IMR-90 (cell line): ENCODE measurements at regions not wholly inside any gene's neighbourhood (a gene's known extent, or its start where the extent isn't known, plus 50 kb on each side); places are given as distances from the start of the nearest gene placed in this dataset.

Experiments used
- ATAC-seq: fragments of 200-7000 bp; cut with Tn5 transposase; 2 replicates; pipeline ENCODE4 v1.9.1; 2020; ENCODE audit warnings: low read depth, mild to moderate bottlenecking, moderate library complexity
- BruUV-seq: library from RNA; stranded (reverse); fragments of 400-500 nt; replicated peaks from 2 replicates; lab custom pipeline; 2021; lab: Mats Ljungman, UMichigan
- CTCF ChIA-PET: fragments of 300-600 bp; formaldehyde crosslinking; extraction: SDS; loops from one replicate; lab custom pipeline; 2021; ENCODE audit warnings: antibody characterized with exemption; lab: Yijun Ruan, JAX
- POLR2A ChIA-PET: fragments of 300-600 bp; sonication (Branson Sonifier 250); formaldehyde crosslinking; loops from one replicate; lab custom pipeline; 2022; ENCODE audit warnings: antibody characterized with exemption; ENCODE audit not compliant: unreplicated experiment; lab: Charles Lee
- DNase-seq: peaks from one replicate; pipeline ENCODE4 v3.0.0; 2013
- H2AFZ ChIP-seq: replicated peaks from 2 replicates; pipeline ENCODE3; 2013; ENCODE audit warnings: low read length, mild to moderate bottlenecking; ENCODE audit not compliant: poor library complexity
- H2AK5ac ChIP-seq: 2 replicates; pipeline ENCODE4 v1.6.1; 2013; ENCODE audit warnings: low read depth, low read length, inconsistent platforms
- H2AK9ac ChIP-seq: replicated peaks from 2 replicates; pipeline ENCODE3; 2013; ENCODE audit warnings: mild to moderate bottlenecking, low read depth, low read length, moderate library complexity; ENCODE audit not compliant: poor library complexity
- H2BK120ac ChIP-seq: 2 replicates; pipeline ENCODE4 v1.6.1; 2013; ENCODE audit warnings: low read depth, low read length, inconsistent platforms
- H2BK15ac ChIP-seq: 3 replicates; pipeline ENCODE4 v1.6.1; 2013; ENCODE audit warnings: low read depth, low read length, inconsistent platforms
- H2BK20ac ChIP-seq: 2 replicates; pipeline ENCODE4 v1.6.1; 2013; ENCODE audit warnings: low read depth, mild to moderate bottlenecking, inconsistent platforms, low read length, moderate library complexity
- H2BK5ac ChIP-seq: 2 replicates; pipeline ENCODE4 v1.6.1; 2013; ENCODE audit warnings: mild to moderate bottlenecking, low read depth, low read length, inconsistent platforms; ENCODE audit not compliant: poor library complexity, severe bottlenecking
- H3K14ac ChIP-seq: replicated peaks from 2 replicates; pipeline ENCODE4 v1.6.1; 2013; ENCODE audit warnings: low read depth, low read length, inconsistent platforms
- H3K18ac ChIP-seq: 2 replicates; pipeline ENCODE4 v1.6.1; 2013; ENCODE audit warnings: low read depth, low read length, control low read depth
- H3K23ac ChIP-seq: 2 replicates; pipeline ENCODE4 v1.6.1; 2013; ENCODE audit warnings: low read depth, low read length, inconsistent platforms
- H3K27ac ChIP-seq: 2 replicates; pipeline ENCODE4 v1.5.1; 2013; ENCODE audit warnings: mild to moderate bottlenecking, control low read depth, low read length; ENCODE audit not compliant: insufficient read depth
- H3K27me3 ChIP-seq: 2 replicates; pipeline ENCODE4 v1.6.1; 2013; ENCODE audit warnings: low read length; ENCODE audit not compliant: control insufficient read depth, insufficient read depth
- H3K36me3 ChIP-seq: 2 replicates; pipeline ENCODE4 v1.6.1; 2013; ENCODE audit warnings: low read length, mixed read lengths; ENCODE audit not compliant: control insufficient read depth, insufficient read depth
- H3K4ac ChIP-seq: 2 replicates; pipeline ENCODE4 v1.6.1; 2013; ENCODE audit warnings: low read depth, low read length, inconsistent platforms
- H3K4me1 ChIP-seq: 2 replicates; pipeline ENCODE4 v1.6.1; 2013; ENCODE audit warnings: low read length, mixed read lengths; ENCODE audit not compliant: control insufficient read depth, insufficient read depth
- H3K4me2 ChIP-seq: 2 replicates; pipeline ENCODE4 v1.6.1; 2013; ENCODE audit warnings: low read depth, mild to moderate bottlenecking, control low read depth, low read length, moderate library complexity
- H3K4me3 ChIP-seq: 2 replicates; pipeline ENCODE4 v1.5.1; 2013; ENCODE audit warnings: low read depth, mild to moderate bottlenecking, control low read depth, low read length, moderate library complexity; ENCODE audit not compliant: insufficient read depth
- H3K56ac ChIP-seq: 2 replicates; pipeline ENCODE4 v1.6.1; 2013; ENCODE audit warnings: low read length, inconsistent platforms; ENCODE audit not compliant: insufficient read depth; ENCODE audit errors: extremely low read depth
- H3K79me1 ChIP-seq, 2 experiments: 2 replicates each; pipeline ENCODE4 v1.6.1; 2013; ENCODE audit warnings: low read length in 2 of 2, inconsistent platforms in 1 of 2, low read depth in 1 of 2
- H3K9ac ChIP-seq: 2 replicates; pipeline ENCODE4 v1.6.1; 2013; ENCODE audit warnings: low read depth, low read length, control low read depth
- H3K9me1 ChIP-seq: 2 replicates; pipeline ENCODE4 v1.6.1; 2013; ENCODE audit warnings: low read length, inconsistent platforms; ENCODE audit not compliant: insufficient read depth
- H3K9me3 ChIP-seq: 2 replicates; pipeline ENCODE4 v1.6.1; 2013; ENCODE audit warnings: low read length; ENCODE audit not compliant: control insufficient read depth, insufficient read depth
- H4K20me1 ChIP-seq: 2 replicates; pipeline ENCODE4 v1.6.1; 2013; ENCODE audit warnings: low read length, inconsistent platforms; ENCODE audit not compliant: insufficient read depth
- H4K5ac ChIP-seq: 2 replicates; pipeline ENCODE4 v1.6.1; 2013; ENCODE audit warnings: mild to moderate bottlenecking, low read depth, low read length, control low read depth
- H4K8ac ChIP-seq, 2 experiments: 2 replicates each; pipeline ENCODE4 v1.6.1; 2013; ENCODE audit warnings: low read depth in 2 of 2, low read length in 2 of 2, control low read depth in 1 of 2, inconsistent platforms in 1 of 2
- H4K91ac ChIP-seq: 2 replicates; pipeline ENCODE4 v1.6.1; 2013; ENCODE audit warnings: low read depth, low read length, inconsistent platforms; ENCODE audit not compliant: insufficient read depth
- BHLHE40 ChIP-seq: fragments of 150-350 bp; IDR thresholded peaks from 2 replicates; pipeline ENCODE4 v1.6.1; 2016; ENCODE audit warnings: mild to moderate bottlenecking, low read depth, low read length
- FOS ChIP-seq: fragments of 150-350 bp; IDR thresholded peaks from 2 replicates; pipeline ENCODE4 v1.6.1; 2016; ENCODE audit warnings: low read depth, low read length
- MAZ ChIP-seq: IDR thresholded peaks from 2 replicates; pipeline ENCODE4 v1.6.1; 2012; ENCODE audit warnings: low read depth, mild to moderate bottlenecking, low read length, improper control_type of control experiment, moderate library complexity, borderline replicate concordance
- MXI1 ChIP-seq: IDR thresholded peaks from 2 replicates; pipeline ENCODE4 v1.6.1; 2012; ENCODE audit warnings: low read depth, mild to moderate bottlenecking, low read length, moderate library complexity, borderline replicate concordance
- NFE2L2 ChIP-seq: fragments of 150-350 bp; IDR thresholded peaks from 2 replicates; pipeline ENCODE4 v1.6.1; 2016; ENCODE audit warnings: low read depth, mild to moderate bottlenecking, low read length
- RFX5 ChIP-seq: IDR thresholded peaks from 2 replicates; pipeline ENCODE4 v1.8.0; 2012; ENCODE audit warnings: low read depth, mild to moderate bottlenecking, low read length, moderate library complexity
- SMC3 ChIP-seq: fragments of 150-350 bp; IDR thresholded peaks from 2 replicates; pipeline ENCODE4 v1.6.1; 2016; ENCODE audit warnings: low read depth, mild to moderate bottlenecking, antibody characterized with exemption, low read length, moderate library complexity
- WGBS, 2 experiments: methylation state at CpG; one replicate each; pipeline versions ENCODE4 v1.1.5 to v1.1.7; 2013; ENCODE audit warnings: missing lambda C conversion rate in 2 of 2; ENCODE audit not compliant: insufficient read length in 1 of 2; ENCODE audit errors: extremely low coverage in 2 of 2; 5-methylcytosine and 5-hydroxymethylcytosine counted together
- dilution Hi-C: fragments of 300-500 bp; cut with HindIII; formaldehyde crosslinking; loops from one replicate; pipeline ENCODE4 v1.14.3; 2018; ENCODE audit warnings: low sequenced_read_pairs; ENCODE audit not compliant: unreplicated experiment
- in situ Hi-C: fragments of 300-500 bp; cut with MboI; formaldehyde crosslinking; loops from 3 replicates; pipeline ENCODE4 v1.14.3; 2019; ENCODE audit warnings: low sequenced_read_pairs, inconsistent platforms, mixed read lengths
- intact Hi-C: fragments of 100-400 bp; cut with micrococcal nuclease; formaldehyde crosslinking; loops from 2 replicates; pipeline ENCODE4 v1.10.0; 2022
- TF ChIP-seq, protein P1 (sequence below): fragments of 150-350 bp; IDR thresholded peaks from 2 replicates; pipeline ENCODE4 v1.6.1; 2017; ENCODE audit warnings: mild to moderate bottlenecking, antibody characterized with exemption, low read length, low read depth
- TF ChIP-seq, protein P2 (sequence below): fragments of 150-350 bp; IDR thresholded peaks from 2 replicates; pipeline ENCODE4 v1.6.1; 2016; ENCODE audit warnings: low read depth, mild to moderate bottlenecking, low read length, moderate library complexity, borderline replicate concordance

DNA sequence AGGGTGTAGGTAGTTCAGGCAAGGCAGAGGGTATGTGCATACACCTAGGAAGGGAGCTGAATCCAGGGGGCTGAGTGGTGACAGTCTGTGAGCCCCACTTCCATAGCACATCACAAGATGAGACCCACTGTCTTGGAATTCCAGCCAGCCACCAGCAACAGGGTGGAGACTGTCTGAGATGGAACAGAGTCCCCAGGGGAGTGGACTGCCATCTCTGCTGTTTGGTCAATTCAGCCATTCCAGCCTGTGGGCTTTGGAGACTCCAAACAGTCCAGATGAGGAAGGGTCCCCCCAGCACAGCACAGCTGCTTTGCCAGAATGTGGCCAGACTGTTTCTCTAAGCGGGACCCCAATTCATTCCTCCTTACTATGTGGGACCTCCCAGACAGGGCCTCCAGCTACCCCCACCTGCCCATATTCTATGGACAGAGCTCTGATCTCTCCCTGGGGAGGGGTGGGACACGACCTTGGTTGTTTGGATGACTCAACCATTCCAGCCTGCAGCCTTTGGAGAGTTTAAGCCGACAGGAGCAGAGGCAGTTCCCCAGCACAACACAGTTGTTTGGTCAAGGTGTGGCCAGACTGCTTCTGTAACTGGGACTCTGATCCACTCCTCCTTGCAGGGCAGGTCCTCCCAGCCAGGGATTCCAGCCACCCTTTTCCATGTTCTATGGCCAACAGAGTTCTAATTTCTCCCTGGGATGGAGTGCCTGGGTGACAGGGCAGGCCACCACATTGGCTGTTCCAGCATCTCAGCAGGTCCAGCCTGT, 178.0 kb downstream of the RND3 start:
- H3K18ac ChIP-seq = no peak overlapping the region
- H3K27me3 ChIP-seq = no peaks in the 10 kb centered on the region
- peaks cover 4% of the 10 kb centered on the region; the same call in 1 of the 2 replicates for H3K4me1 ChIP-seq
- H3K79me1 ChIP-seq = no peaks in the 10 kb centered on the region
- no peak overlapping the region for H3K27ac ChIP-seq
- intact Hi-C loops = loop anchor here (10.0 kb wide), 1 partner anchor 65 kb away; no protein-coding TSS in a partner anchor
- H2AFZ ChIP-seq = peak overlapping the region; percentile 51
- TF ChIP-seq BHLHE40 (no peak), FOS (no peak), RFX5 (no peak), NFE2L2 (no peak), SMC3 (no peak), MAZ (no peak), MXI1 (no peak)
- TF ChIP-seq, protein P1, sequence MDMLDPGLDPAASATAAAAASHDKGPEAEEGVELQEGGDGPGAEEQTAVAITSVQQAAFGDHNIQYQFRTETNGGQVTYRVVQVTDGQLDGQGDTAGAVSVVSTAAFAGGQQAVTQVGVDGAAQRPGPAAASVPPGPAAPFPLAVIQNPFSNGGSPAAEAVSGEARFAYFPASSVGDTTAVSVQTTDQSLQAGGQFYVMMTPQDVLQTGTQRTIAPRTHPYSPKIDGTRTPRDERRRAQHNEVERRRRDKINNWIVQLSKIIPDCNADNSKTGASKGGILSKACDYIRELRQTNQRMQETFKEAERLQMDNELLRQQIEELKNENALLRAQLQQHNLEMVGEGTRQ = no peak
- TF ChIP-seq, protein P2, sequence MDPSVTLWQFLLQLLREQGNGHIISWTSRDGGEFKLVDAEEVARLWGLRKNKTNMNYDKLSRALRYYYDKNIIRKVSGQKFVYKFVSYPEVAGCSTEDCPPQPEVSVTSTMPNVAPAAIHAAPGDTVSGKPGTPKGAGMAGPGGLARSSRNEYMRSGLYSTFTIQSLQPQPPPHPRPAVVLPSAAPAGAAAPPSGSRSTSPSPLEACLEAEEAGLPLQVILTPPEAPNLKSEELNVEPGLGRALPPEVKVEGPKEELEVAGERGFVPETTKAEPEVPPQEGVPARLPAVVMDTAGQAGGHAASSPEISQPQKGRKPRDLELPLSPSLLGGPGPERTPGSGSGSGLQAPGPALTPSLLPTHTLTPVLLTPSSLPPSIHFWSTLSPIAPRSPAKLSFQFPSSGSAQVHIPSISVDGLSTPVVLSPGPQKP = no peak
- no TSS peak for BruUV-seq
- peak overlapping the region; percentile 43; the same call in 1 of the 2 replicates for H2AK5ac ChIP-seq
- H4K20me1 ChIP-seq = no peaks in the 10 kb centered on the region
- H3K9me3 ChIP-seq = peaks cover 3% of the 10 kb centered on the region
- ChIA-PET CTCF (no interaction called here), POLR2A (interaction anchor here (0.6 kb wide), 1 partner anchor 155 kb away, joined by 3 read pairs; no protein-coding TSS in a partner anchor)
- ATAC-seq (peak; percentile 49; the same call in 1 of the 2 replicates), DNase-seq (peak; percentile 33)
- no peak overlapping the region for H2AK9ac ChIP-seq
- no peak overlapping the region for H3K4ac ChIP-seq
- no peak overlapping the region for H3K4me2 ChIP-seq
- no peak overlapping the region for H4K8ac ChIP-seq
- WGBS, 2 experiments = 60% methylated on average over 1 of the region's 3 CpGs; no CpG with 5 or more reads in 1 of the 2 experiments
- no peaks in the 10 kb centered on the region for H3K36me3 ChIP-seq
- H3K9me1 ChIP-seq = no peaks in the 10 kb centered on the region
- dilution Hi-C loops = no loop called here
- no peak overlapping the region for H3K4me3 ChIP-seq
- no peak overlapping the region for H2BK20ac ChIP-seq
- H3K56ac ChIP-seq = no peak overlapping the region
- H3K14ac ChIP-seq = peak overlapping the region; percentile 76; the same call in 1 of the 2 replicates
- no peak overlapping the region for H4K5ac ChIP-seq
- no peak overlapping the region for H3K23ac ChIP-seq
- in situ Hi-C loops = no loop called here
- H2BK120ac ChIP-seq = 0 out of 2 replicates have a peak overlapping the region, but pooled peaks have one; percentile 32
- no peak overlapping the region for H4K91ac ChIP-seq
- H2BK15ac ChIP-seq = no peak overlapping the region
- H2BK5ac ChIP-seq = no peak overlapping the region
- no peak overlapping the region for H3K9ac ChIP-seq
